GM23338 (cell line): ENCODE measurements at regions not wholly inside any gene's neighbourhood (a gene's known extent, or its start where the extent isn't known, plus 50 kb on each side); places are given as distances from the start of the nearest gene placed in this dataset.

Experiments used
- CREB1 ChIP-seq: fragments of 250-450 bp; sonication (Bioruptor Pico); IDR thresholded peaks from 2 replicates; pipeline ENCODE4 v1.5.0; 2020; ENCODE audit warnings: low read depth, mild to moderate bottlenecking, moderate library complexity
- EZH2 ChIP-seq: fragments of 200-600 bp; sonication (generic); IDR thresholded peaks from one replicate; pipeline ENCODE4 v1.8.0; 2017; ENCODE audit warnings: antibody characterized with exemption, mild to moderate bottlenecking, low read depth; ENCODE audit not compliant: unreplicated experiment
- STAT1 ChIP-seq: IDR thresholded peaks from one replicate; pipeline ENCODE4 v1.6.1; 2016; ENCODE audit warnings: antibody characterized with exemption; ENCODE audit not compliant: unreplicated experiment
- TF ChIP-seq, protein P1 (sequence below): IDR thresholded peaks from one replicate; pipeline ENCODE4 v1.6.1; 2018; ENCODE audit warnings: antibody characterized with exemption; ENCODE audit not compliant: unreplicated experiment
- TF ChIP-seq, protein P2 (sequence below), 2 experiments: fragments of 200-600 bp in 1 of 2; sonication (generic) in 1 of 2; conservative IDR thresholded peaks; 2 replicates each; pipeline versions ENCODE4 v1.5.1 to v1.6.1; 2016 to 2017; ENCODE audit warnings: antibody characterized with exemption in 2 of 2, low read depth in 2 of 2, mild to moderate bottlenecking in 2 of 2, moderate library complexity in 1 of 2
- TF ChIP-seq, protein P3 (sequence below): IDR thresholded peaks from 2 replicates; pipeline ENCODE4 v1.6.1; 2016; ENCODE audit warnings: antibody characterized with exemption

DNA sequence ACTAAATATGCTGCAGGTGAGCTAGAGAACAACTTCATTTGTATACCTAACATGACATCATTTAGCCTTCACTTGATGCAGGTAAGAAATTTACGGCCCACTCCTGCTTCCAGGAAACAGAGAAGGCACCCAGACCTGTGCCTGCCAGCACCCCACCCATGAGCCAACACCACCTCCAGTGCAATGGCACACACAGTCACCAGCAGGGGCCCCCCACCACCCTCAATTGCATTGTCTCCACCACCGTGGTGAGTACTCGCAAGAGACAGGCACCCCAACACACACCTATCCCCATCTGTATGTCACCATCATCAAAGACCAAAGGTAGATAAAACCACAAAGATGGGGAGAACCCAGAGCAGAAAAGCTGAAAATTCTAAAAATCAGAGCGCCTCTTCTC lies 107.6 kb downstream of the KLHL28 start:
- TF ChIP-seq, protein P1, sequence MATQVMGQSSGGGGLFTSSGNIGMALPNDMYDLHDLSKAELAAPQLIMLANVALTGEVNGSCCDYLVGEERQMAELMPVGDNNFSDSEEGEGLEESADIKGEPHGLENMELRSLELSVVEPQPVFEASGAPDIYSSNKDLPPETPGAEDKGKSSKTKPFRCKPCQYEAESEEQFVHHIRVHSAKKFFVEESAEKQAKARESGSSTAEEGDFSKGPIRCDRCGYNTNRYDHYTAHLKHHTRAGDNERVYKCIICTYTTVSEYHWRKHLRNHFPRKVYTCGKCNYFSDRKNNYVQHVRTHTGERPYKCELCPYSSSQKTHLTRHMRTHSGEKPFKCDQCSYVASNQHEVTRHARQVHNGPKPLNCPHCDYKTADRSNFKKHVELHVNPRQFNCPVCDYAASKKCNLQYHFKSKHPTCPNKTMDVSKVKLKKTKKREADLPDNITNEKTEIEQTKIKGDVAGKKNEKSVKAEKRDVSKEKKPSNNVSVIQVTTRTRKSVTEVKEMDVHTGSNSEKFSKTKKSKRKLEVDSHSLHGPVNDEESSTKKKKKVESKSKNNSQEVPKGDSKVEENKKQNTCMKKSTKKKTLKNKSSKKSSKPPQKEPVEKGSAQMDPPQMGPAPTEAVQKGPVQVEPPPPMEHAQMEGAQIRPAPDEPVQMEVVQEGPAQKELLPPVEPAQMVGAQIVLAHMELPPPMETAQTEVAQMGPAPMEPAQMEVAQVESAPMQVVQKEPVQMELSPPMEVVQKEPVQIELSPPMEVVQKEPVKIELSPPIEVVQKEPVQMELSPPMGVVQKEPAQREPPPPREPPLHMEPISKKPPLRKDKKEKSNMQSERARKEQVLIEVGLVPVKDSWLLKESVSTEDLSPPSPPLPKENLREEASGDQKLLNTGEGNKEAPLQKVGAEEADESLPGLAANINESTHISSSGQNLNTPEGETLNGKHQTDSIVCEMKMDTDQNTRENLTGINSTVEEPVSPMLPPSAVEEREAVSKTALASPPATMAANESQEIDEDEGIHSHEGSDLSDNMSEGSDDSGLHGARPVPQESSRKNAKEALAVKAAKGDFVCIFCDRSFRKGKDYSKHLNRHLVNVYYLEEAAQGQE = no peak
- TF ChIP-seq, protein P2, sequence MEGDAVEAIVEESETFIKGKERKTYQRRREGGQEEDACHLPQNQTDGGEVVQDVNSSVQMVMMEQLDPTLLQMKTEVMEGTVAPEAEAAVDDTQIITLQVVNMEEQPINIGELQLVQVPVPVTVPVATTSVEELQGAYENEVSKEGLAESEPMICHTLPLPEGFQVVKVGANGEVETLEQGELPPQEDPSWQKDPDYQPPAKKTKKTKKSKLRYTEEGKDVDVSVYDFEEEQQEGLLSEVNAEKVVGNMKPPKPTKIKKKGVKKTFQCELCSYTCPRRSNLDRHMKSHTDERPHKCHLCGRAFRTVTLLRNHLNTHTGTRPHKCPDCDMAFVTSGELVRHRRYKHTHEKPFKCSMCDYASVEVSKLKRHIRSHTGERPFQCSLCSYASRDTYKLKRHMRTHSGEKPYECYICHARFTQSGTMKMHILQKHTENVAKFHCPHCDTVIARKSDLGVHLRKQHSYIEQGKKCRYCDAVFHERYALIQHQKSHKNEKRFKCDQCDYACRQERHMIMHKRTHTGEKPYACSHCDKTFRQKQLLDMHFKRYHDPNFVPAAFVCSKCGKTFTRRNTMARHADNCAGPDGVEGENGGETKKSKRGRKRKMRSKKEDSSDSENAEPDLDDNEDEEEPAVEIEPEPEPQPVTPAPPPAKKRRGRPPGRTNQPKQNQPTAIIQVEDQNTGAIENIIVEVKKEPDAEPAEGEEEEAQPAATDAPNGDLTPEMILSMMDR (conservative IDR thresholded peaks at IDR 0.05; ENCODE audit: low read depth in 2 of 2) = peak; percentile 10 to 58; a peak in 2 of 4 replicates
- TF ChIP-seq, protein P3, sequence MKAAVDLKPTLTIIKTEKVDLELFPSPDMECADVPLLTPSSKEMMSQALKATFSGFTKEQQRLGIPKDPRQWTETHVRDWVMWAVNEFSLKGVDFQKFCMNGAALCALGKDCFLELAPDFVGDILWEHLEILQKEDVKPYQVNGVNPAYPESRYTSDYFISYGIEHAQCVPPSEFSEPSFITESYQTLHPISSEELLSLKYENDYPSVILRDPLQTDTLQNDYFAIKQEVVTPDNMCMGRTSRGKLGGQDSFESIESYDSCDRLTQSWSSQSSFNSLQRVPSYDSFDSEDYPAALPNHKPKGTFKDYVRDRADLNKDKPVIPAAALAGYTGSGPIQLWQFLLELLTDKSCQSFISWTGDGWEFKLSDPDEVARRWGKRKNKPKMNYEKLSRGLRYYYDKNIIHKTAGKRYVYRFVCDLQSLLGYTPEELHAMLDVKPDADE = no peak
- TF ChIP-seq STAT1 (no peak), EZH2 (no peak), CREB1 (CRISPR knock-in tag) (no peak)
